Activated CD4-positive, alpha-beta T cell treated with anti-CD3 and anti-CD28 coated beads for 1 hour (primary cell): ENCODE measurements at regions not wholly inside any gene's neighbourhood (a gene's known extent, or its start where the extent isn't known, plus 50 kb on each side); places are given as distances from the start of the nearest gene placed in this dataset.
A peak's percentile ranks its signal among the peaks of the same experiment; 100 is the strongest.
"Not testable (repeated sequence)": the region's sequence is repeated elsewhere in the genome, so short reads cannot be mapped to it uniquely, and the experiment has no call there.

ENCODE experiments used
- DNase-seq: peaks from one replicate; pipeline ENCODE4 v3.0.0-alpha.2; 2020

- no peak for DNase-seq
These were observed 86.3 kb upstream of the NFE2L3 start for GRCh38 chr7:26065652-26066051.

DNA sequence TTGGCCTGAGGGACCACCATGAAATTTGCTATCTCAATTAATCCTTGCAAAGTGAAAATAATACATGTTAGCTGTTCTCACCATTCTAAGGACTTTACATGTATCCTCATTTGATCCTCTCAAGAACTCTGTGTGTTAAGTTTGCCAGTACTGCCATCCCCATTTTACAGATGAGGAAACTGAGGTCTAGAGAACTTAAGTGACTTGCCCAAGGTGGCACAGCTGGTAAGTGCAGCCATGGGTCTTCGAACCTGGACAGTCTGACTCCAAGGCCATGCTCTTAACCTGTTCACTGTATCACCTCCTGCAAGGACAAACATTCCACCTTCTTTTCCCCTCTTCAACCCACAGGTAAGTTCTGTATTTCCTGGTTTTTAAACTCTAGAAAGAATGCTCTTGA, 85.3 kb upstream of the NFE2L3 start:
- DNase-seq: no peak

GRCh38 chr7:26070290-26070689, 81.7 kb upstream of the NFE2L3 start:
- DNase-seq: no peak

DNA sequence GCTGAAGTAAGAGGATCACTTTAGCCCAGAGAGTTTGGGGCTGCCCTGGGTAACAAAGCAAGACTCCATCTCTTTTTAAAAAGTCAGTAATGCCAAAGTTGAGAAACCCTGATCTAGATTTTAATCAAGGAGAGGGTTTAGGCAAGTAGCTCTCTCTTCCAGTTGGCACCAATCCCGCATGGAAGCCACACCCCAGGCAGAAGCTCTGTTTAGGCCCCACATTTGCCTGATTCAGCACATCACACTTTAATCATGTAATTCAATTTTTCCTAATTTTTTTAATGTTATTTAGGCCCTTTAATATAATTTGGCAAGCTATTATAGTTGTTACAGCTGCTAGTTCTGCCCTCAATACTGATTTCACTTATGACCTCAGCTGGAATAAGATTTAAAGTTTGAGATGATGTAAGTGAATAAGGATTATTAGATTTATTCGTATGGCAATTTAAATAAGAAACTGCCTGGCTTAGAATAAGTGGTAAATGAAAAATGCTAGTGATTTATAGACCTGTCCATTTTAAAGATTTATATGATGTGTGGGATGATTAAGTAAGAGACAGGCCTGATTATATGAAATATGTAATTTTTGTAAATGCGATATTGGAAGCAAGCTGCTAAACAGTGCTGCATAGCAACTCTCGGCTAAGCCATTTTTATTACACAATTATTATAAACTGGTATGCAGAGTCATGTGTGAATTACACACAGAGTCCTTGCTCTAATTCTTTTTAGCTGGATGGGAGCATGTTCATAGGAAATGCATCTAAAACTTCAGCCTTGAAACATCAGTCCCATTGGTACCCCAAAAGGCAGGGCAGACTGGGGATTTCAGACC, 80.2 kb upstream of the NFE2L3 start:
- DNase-seq: no peak

DNA sequence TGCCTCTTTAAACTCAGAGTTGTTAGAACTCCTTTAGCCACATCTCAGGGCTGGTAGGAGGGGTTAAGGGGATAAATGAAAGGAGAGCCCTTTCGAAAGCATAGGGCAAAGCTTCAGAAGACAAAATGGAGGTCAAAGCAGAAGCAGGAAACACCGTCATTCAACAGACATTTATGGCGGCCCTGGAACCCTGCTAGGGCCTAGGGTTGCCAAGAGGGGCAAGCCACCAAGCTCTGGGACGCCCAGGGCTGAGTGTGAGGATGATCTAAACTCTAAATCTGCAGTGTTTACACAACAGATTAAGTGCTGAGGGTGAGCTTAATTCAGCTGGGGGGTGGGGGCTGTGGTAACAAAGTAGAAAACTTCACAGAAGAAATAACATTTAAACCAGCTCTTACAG, 79.0 kb upstream of the NFE2L3 start:
- no peak for DNase-seq

DNA sequence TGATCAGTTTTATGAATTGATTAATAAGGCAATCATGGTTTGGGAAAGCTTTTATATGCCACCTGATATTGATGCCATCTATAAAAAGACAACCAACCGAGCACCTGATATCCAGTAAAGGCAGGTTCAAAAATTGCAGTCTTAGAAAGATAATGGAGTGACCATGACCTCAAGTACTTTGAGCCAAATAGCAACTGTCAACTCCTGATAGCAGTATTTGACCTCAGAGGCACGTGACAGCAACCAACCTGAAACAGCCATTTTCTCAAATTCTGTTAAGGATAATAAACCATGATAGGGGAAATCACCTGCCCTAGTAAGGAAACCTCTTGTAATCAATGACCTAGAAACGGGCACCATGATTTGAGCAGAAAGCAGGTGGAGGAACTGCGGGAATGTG, 77.1 kb upstream of the NFE2L3 start:
- no peak for DNase-seq

DNA sequence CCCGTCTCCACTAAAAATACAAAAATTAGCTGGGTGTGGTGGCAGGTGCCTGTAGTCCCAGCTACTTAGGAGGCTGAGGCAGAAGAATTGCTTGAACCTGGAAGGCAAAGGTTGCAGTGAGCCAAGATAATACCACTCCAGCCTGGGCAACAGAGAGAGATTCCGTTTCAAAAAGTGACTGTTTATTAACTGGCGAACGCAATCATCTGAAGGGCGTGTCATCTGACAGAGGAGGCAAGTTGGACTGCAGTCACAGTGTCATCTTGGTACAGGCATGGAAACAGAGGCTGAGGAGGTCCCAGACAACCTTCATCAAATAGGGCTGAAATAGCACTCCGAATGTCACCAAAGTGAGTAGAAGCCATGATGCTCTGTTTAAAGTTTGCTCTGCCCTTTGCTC, 75.3 kb upstream of the NFE2L3 start:
- no peak for DNase-seq

GRCh38 chr7:26078437-26079336, 73.3 kb upstream of the NFE2L3 start:
- DNase-seq: peak; percentile 72

GRCh38 chr7:26081638-26082037, 70.4 kb upstream of the NFE2L3 start:
- no peak for DNase-seq

DNA sequence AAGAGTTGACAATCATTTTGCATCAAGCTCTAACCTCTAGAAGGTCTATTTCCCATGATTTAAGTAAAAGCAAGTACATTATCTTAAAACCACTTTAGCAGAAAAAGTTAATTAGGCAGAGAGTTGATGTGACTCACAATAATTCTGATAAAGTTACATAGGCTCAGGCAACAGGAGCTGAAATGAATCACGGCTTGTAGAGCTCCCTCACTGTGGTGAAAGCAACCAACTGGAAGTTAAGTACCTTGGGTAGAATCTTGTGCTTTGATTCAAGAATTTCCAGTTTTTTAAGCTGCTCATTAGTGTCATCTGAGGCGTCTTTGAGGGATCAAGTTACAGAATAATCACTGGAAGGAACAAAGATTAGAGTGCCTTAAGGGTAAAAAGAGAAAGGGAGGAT, 68.9 kb upstream of the NFE2L3 start:
- no peak for DNase-seq

- no peak for DNase-seq
These were observed 67.6 kb upstream of the NFE2L3 start for GRCh38 chr7:26084418-26084817.

DNA sequence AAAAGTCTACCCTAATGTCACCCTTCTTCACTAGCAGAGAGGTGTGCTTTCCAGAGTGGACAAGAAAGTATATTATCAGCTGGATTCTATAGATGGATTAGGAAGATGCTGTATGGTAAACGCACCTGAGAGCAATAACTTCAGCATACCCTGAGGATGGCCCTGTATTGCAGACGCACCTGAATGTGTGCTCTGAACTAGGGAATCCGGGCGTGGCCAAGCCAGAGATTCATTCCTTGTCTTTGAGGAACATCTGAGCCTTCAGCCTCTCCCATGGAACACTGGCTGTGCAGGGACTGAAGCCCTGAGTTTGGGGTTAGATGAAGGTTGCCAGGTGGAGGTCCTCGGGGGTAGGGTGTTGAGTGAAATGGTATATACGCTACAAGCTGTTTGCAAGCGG, 66.2 kb upstream of the NFE2L3 start:
- no peak for DNase-seq

- no peak for DNase-seq
These were observed 64.5 kb upstream of the NFE2L3 start for GRCh38 chr7:26087321-26088091.

GRCh38 chr7:26089469-26089868, 62.5 kb upstream of the NFE2L3 start:
- DNase-seq: not testable (repeated sequence)

DNA sequence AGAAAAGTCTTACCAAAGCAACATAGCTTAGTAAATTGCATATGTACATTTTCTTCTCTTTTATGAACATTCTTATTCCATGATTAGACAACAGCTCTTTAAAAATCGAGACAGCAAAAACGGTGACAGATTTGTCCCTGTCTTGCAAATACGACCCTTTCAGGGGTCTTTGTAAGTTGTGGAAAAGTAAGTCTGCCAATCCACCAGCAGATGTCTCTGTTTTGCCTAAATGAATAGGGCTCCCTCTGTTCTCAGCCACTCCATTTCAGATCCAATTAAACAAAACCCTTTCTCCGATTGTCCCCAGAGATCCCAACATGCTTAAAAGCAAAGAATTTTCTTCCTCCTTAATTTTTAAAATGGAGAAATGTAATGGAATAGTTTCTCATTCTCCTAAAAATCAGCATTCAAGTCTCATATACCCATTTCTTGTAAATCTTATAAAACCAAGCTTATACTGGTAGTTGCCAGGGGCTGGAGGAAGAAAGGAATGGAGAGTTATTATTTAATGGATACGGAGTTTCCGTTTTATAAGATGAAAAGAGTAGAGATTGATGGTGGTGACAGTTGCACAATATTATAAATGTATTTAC, 61.0 kb upstream of the NFE2L3 start:
- DNase-seq: no peak

GRCh38 chr7:26091933-26092332, 60.1 kb upstream of the NFE2L3 start:
- DNase-seq: no peak

DNA sequence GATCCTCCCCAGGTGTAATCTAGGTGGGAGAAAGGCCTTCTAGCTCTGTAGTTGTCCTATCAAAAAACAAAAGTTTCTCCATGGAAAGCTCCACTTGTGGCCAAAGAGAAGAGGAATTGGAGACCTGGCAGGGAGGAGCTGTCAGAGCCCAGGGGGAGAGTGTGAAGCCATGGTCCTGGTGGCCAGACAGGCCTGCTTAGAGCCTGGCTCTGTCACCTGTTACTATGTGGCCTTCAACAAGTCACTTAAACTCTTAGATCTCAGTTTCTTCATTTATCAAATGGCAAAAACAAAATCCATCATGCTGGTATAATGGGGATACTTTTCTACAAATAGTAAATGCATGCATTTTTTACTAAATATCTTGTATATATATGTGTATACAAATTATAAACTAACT, 59.0 kb upstream of the NFE2L3 start:
- DNase-seq: no peak

- DNase-seq: no peak
These were observed 55.9 kb upstream of the NFE2L3 start for GRCh38 chr7:26096136-26096535.

GRCh38 chr7:26097837-26098668, 53.9 kb upstream of the NFE2L3 start:
- DNase-seq: no peak

GRCh38 chr7:26099236-26099635, 52.8 kb upstream of the NFE2L3 start:
- no peak for DNase-seq

DNA sequence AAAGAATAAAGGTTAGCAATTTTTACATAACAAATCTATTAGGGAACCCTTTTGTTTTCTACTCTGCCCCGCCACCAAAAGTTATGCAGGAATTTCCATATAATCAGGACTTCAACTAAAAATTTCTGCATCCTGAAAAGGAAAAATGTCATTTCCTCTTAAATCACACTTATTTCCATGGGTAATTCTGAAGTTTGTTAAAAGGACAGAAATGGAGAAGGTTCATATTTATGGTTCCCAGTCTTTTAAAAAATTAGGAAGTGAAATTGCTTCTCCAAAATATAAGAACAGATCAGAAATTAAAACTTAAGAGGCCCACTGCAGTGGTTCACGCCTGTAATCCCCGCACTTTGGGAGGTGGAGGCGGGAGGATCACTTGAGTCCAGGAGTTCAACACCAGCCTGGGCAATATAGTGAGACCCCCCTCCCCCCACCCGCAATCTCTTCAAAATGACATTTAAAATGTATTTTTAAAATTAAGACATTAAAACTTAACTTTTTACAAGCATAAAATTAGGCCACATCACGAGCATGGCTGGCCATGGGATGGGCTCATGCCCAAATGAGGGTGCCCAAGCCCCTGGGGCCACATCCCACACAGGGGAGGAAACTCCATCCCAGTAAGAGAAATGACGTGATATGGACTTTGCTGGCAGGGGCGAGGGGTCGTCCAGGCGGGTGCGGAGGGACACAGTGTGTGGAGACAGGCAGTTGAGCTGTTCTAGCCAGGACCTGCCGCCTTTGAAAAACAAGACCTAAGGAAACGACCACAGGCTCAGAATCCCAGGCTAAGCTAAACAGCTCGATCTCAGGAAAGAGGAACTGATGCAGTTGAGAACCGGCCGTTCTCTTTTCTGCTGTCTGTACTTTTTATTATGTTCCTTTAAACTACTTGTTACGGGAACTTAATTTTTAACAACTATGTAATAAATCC, 51.3 kb upstream of the NFE2L3 start:
- DNase-seq: no peak
